H9 (cell line): ENCODE measurements at regions not wholly inside any gene's neighbourhood (a gene's known extent, or its start where the extent isn't known, plus 50 kb on each side); places are given as distances from the start of the nearest gene placed in this dataset.

Experiments
- DNase-seq: peaks from one replicate; pipeline ENCODE4 v3.0.0-alpha.2; 2017
- H2AFZ ChIP-seq: one replicate; pipeline ENCODE4 v1.6.1; 2013; ENCODE audit warnings: mild to moderate bottlenecking, low read length, control low read depth, moderate library complexity
- H2AK5ac ChIP-seq: 2 replicates; pipeline ENCODE4 v1.6.1; 2013; ENCODE audit warnings: low read length, control low read depth, mixed read lengths; ENCODE audit not compliant: insufficient read length
- H2BK120ac ChIP-seq: one replicate; pipeline ENCODE4 v1.6.1; 2013; ENCODE audit warnings: low read depth, mild to moderate bottlenecking, low read length, control low read depth, inconsistent platforms; ENCODE audit not compliant: poor library complexity, severe bottlenecking
- H2BK12ac ChIP-seq: 2 replicates; pipeline ENCODE4 v1.6.1; 2013; ENCODE audit warnings: low read length, control low read depth, mixed read lengths, low read depth; ENCODE audit not compliant: insufficient read length
- H2BK15ac ChIP-seq: 2 replicates; pipeline ENCODE4 v1.6.1; 2013; ENCODE audit warnings: low read depth, low read length, control low read depth
- H2BK20ac ChIP-seq: one replicate; pipeline ENCODE4 v1.6.1; 2013; ENCODE audit warnings: low read depth, mild to moderate bottlenecking, low read length, control low read depth, inconsistent platforms; ENCODE audit not compliant: poor library complexity, severe bottlenecking
- H2BK5ac ChIP-seq: 2 replicates; pipeline ENCODE4 v1.6.1; 2013; ENCODE audit warnings: low read length, control low read depth, mixed read lengths; ENCODE audit not compliant: insufficient read length
- H3K14ac ChIP-seq: 2 replicates; pipeline ENCODE4 v1.6.1; 2013; ENCODE audit warnings: low read length, control low read depth; ENCODE audit not compliant: insufficient read depth
- H3K18ac ChIP-seq: 2 replicates; pipeline ENCODE4 v1.6.1; 2013; ENCODE audit warnings: low read depth, mild to moderate bottlenecking, mixed read lengths, low read length, control low read depth; ENCODE audit not compliant: insufficient read length
- H3K23ac ChIP-seq: 2 replicates; pipeline ENCODE4 v1.6.1; 2013; ENCODE audit warnings: low read length, control low read depth, mixed read lengths, low read depth; ENCODE audit not compliant: insufficient read length
- H3K23me2 ChIP-seq: 2 replicates; pipeline ENCODE4 v1.6.1; 2013; ENCODE audit warnings: low read depth, mild to moderate bottlenecking, mixed read lengths, low read length, control low read depth; ENCODE audit not compliant: insufficient read length, poor library complexity, severe bottlenecking
- H3K27ac ChIP-seq: 2 replicates; pipeline ENCODE4 v1.5.1; 2013; ENCODE audit warnings: low read length, control low read depth, mixed read lengths, low read depth; ENCODE audit not compliant: insufficient read length
- H3K27me3 ChIP-seq: 2 replicates; pipeline ENCODE4 v1.6.1; 2013; ENCODE audit warnings: low read length, control low read depth, inconsistent platforms; ENCODE audit not compliant: insufficient read depth
- H3K4ac ChIP-seq: 2 replicates; pipeline ENCODE4 v1.6.1; 2013; ENCODE audit warnings: low read depth, mild to moderate bottlenecking, control low read depth, inconsistent platforms, low read length, moderate library complexity
- H3K4me1 ChIP-seq: 2 replicates; pipeline ENCODE4 v1.6.1; 2013; ENCODE audit warnings: low read length, control low read depth, inconsistent platforms; ENCODE audit not compliant: insufficient read depth
- H3K4me2 ChIP-seq: 2 replicates; pipeline ENCODE4 v1.6.1; 2013; ENCODE audit warnings: low read length, control low read depth, mixed read lengths; ENCODE audit not compliant: insufficient read length, insufficient read depth
- H3K56ac ChIP-seq: 2 replicates; pipeline ENCODE4 v1.6.1; 2013; ENCODE audit warnings: low read depth, mild to moderate bottlenecking, mixed read lengths, low read length, control low read depth; ENCODE audit not compliant: insufficient read length
- H3K79me1 ChIP-seq: 2 replicates; pipeline ENCODE4 v1.6.1; 2013; ENCODE audit warnings: low read depth, mild to moderate bottlenecking, moderate library complexity, low read length, control low read depth, inconsistent platforms; ENCODE audit not compliant: insufficient read depth, poor library complexity, severe bottlenecking
- H3K79me2 ChIP-seq: 2 replicates; pipeline ENCODE4 v1.6.1; 2013; ENCODE audit warnings: low read length, control low read depth, inconsistent platforms; ENCODE audit not compliant: insufficient read depth
- H3K9ac ChIP-seq: 2 replicates; pipeline ENCODE4 v1.6.1; 2013; ENCODE audit warnings: low read length, control low read depth, mixed read lengths; ENCODE audit not compliant: insufficient read length; ENCODE audit errors: extremely low read depth
- H3K9me3 ChIP-seq: one replicate; pipeline ENCODE4 v1.6.1; 2013; ENCODE audit warnings: low read depth, low read length, inconsistent platforms; ENCODE audit not compliant: control insufficient read depth
- H3T11ph ChIP-seq: one replicate; pipeline ENCODE4 v1.6.1; 2013; ENCODE audit warnings: mild to moderate bottlenecking, low read length, control low read depth, inconsistent platforms
- H4K20me1 ChIP-seq: one replicate; pipeline ENCODE4 v1.6.1; 2013; ENCODE audit not compliant: control insufficient read depth, insufficient read length, insufficient read depth
- H4K5ac ChIP-seq: 2 replicates; pipeline ENCODE4 v1.6.1; 2013; ENCODE audit warnings: low read depth, mild to moderate bottlenecking, mixed read lengths, low read length, control low read depth; ENCODE audit not compliant: insufficient read length
- H4K8ac ChIP-seq: replicated peaks from 2 replicates; pipeline ENCODE4 v1.6.1; 2013; ENCODE audit warnings: low read length, control low read depth, mixed read lengths, low read depth; ENCODE audit not compliant: insufficient read length
- H4K91ac ChIP-seq: 2 replicates; pipeline ENCODE4 v1.6.1; 2013; ENCODE audit warnings: low read depth, mild to moderate bottlenecking, moderate library complexity, mixed read lengths, low read length, control low read depth; ENCODE audit not compliant: insufficient read length
- H3K27ac Mint-ChIP-seq, 3 experiments: 2 replicates in 2 of 3; 3 replicates in 1 of 3; pipeline ENCODE4 v1.8.0; 2020 to 2021; ENCODE audit warnings: mixed read lengths in 3 of 3, mild to moderate bottlenecking in 1 of 3, moderate library complexity in 1 of 3
- H3K27me3 Mint-ChIP-seq: 2 replicates; pipeline ENCODE4 v1.8.0; 2021; ENCODE audit warnings: low read depth, mild to moderate bottlenecking, moderate library complexity, mixed read lengths
- H3K36me3 Mint-ChIP-seq, 3 experiments: 2 replicates in 2 of 3; 3 replicates in 1 of 3; pipeline ENCODE4 v1.8.0; 2020 to 2021; ENCODE audit warnings: low read depth in 3 of 3, mixed read lengths in 3 of 3; ENCODE audit not compliant: insufficient read depth in 1 of 3
- H3K4me1 Mint-ChIP-seq, 2 experiments: 2 replicates each; pipeline ENCODE4 v1.8.0; 2020; ENCODE audit warnings: mixed read lengths in 2 of 2
- H3K4me3 Mint-ChIP-seq, 2 experiments: 2 replicates in 1 of 2; 3 replicates in 1 of 2; pipeline ENCODE4 v1.8.0; 2020 to 2021; ENCODE audit warnings: mild to moderate bottlenecking in 2 of 2, mixed read lengths in 2 of 2, moderate library complexity in 1 of 2
- H3K9me3 Mint-ChIP-seq, 2 experiments: 2 replicates in 1 of 2; 3 replicates in 1 of 2; pipeline ENCODE4 v1.8.0; 2020; ENCODE audit warnings: mild to moderate bottlenecking in 2 of 2, mixed read lengths in 2 of 2, moderate library complexity in 1 of 2
- CTCF ChIP-seq: fragments of 200-600 bp; sonication (generic); conservative IDR thresholded peaks from 3 replicates; pipeline ENCODE4 v1.8.0; 2021; ENCODE audit warnings: antibody characterized with exemption, mild to moderate bottlenecking
- WGBS: extraction: QIAGEN DNeasy Blood & Tissue Kit; methylation state at CpG from one replicate; pipeline ENCODE4 v1.1.7; 2013; ENCODE audit warnings: missing lambda C conversion rate, low lambda C conversion rate, mixed read lengths; ENCODE audit not compliant: insufficient read length; ENCODE audit errors: extremely low coverage; 5-methylcytosine and 5-hydroxymethylcytosine counted together

- Histone ChIP-seq H3K79me1 (no peaks in the 10 kb centered on the region), H3K79me2 (no peaks in the 10 kb centered on the region), H3K56ac (no peak overlapping the region), H3K9ac (no peak overlapping the region), H2BK5ac (no peak overlapping the region), H3K18ac (no peak overlapping the region), H3K23me2 (no peaks in the 10 kb centered on the region), H2AFZ (no peak overlapping the region), H3K23ac (no peak overlapping the region), H3K9me3 (no peaks in the 10 kb centered on the region), H2AK5ac (no peak overlapping the region), H4K20me1 (no peaks in the 10 kb centered on the region), H3K4me2 (no peak overlapping the region), H3K4me1 (no peaks in the 10 kb centered on the region), H3K14ac (no peak overlapping the region), H2BK20ac (no peak overlapping the region), H2BK12ac (no peak overlapping the region), H4K8ac (no peak overlapping the region), H2BK15ac (no peak overlapping the region), H2BK120ac (no peak overlapping the region), H4K91ac (no peak overlapping the region), H3T11ph (no peak overlapping the region), H3K4ac (no peak overlapping the region), H3K27ac (no peak overlapping the region), H4K5ac (no peak overlapping the region), H3K27me3 (no peaks in the 10 kb centered on the region)
- Mint-ChIP-seq H3K36me3 (no peaks in the 10 kb centered on the region), H3K4me1 (peaks cover 0 to 13% of the 10 kb centered on the region in 2 experiments; a peak in 3 of 4 replicates), H3K27ac (no peak overlapping the region), H3K9me3 (no peaks in the 10 kb centered on the region), H3K27me3 (peaks cover 7% of the 10 kb centered on the region; the same call in 1 of the 2 replicates), H3K4me3 (no peak overlapping the region)
- DNase-seq = no peak
- TF ChIP-seq CTCF = no peak
- WGBS = no CpG with 5 or more reads among the region's 2 CpGs
Observed at GRCh38 chr1:209485167-209485566, 98.3 kb upstream of the CAMK1G start.
